ENCODE measurements at regions not wholly inside any gene's neighbourhood (a gene's known extent, or its start where the extent isn't known, plus 50 kb on each side); places are given as distances from the start of the nearest gene placed in this dataset.

DNA sequence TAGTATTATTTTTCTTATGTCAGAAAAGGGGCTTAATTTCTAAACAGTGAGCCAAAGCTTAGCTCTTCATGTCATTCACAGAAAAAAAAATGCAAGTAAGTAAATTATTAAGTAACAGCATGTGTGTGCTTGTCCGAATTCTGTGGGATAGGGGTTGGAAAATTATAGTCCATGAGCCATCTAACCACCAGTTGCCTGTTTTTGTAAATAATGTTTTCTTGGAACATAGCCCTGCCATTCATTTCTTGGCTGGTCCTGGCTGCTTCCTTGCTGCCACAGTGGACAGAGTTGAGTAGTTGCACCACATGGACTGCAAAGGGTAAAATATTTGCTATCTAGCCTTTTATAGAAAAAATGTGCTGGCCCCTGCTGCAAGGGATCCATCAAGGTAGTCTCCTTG is 513.7 kb upstream of the WWC1 start:
- intact Hi-C loops (cut with DNase I; ENCODE audit: low total_unique reads) (no loop called here), in situ Hi-C loops (cut with MboI; ENCODE audit: low pct_ligation_motif_present in 1 of 4, low pct_unique_long_range_greater_than_20kb in 1 of 4, low sequenced_read_pairs in 3 of 4) (no loop called here)
- H3K4me1 ChIP-seq: no peaks in the 10 kb centered on the region

DNA sequence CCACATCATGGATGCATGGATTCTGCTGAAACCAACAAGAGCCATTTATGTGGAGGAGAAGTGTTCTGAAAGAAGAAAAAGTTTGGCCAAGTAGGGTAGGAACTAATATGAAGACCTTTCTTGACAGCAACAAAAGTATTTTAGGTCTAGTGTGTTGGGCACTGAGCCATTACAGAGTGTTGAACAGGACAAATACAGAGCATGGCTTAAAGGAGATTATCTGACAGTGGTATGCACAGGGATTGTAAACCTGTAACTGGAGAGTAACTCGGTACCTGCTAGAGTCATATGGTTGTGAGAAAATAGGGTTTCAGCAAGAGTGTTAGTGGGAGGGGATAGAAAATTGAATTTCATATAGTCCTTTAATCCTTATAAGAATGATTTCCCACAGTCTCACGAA is 513.2 kb upstream of the WWC1 start:
- WGBS, 2 donors (ENCODE audit: low coverage in 1 of 2): 63 to 71% methylated on average over 1 to 2 of the region's 2 CpGs
- in situ Hi-C loops (cut with MboI; ENCODE audit: low pct_ligation_motif_present in 1 of 4, low pct_unique_long_range_greater_than_20kb in 1 of 4, low sequenced_read_pairs in 3 of 4): no loop called here
- no peaks in the 10 kb centered on the region for H3K36me3 ChIP-seq
- H3K27me3 ChIP-seq: no peaks in the 10 kb centered on the region
- H3K4me3 ChIP-seq: no peak overlapping the region
- TF ChIP-seq EP300 (IDR thresholded peaks at IDR 0.05; ENCODE audit: low read depth) (no peak), POLR2AphosphoS5 (IDR thresholded peaks at IDR 0.05) (no peak)
- TF ChIP-seq, protein P1, sequence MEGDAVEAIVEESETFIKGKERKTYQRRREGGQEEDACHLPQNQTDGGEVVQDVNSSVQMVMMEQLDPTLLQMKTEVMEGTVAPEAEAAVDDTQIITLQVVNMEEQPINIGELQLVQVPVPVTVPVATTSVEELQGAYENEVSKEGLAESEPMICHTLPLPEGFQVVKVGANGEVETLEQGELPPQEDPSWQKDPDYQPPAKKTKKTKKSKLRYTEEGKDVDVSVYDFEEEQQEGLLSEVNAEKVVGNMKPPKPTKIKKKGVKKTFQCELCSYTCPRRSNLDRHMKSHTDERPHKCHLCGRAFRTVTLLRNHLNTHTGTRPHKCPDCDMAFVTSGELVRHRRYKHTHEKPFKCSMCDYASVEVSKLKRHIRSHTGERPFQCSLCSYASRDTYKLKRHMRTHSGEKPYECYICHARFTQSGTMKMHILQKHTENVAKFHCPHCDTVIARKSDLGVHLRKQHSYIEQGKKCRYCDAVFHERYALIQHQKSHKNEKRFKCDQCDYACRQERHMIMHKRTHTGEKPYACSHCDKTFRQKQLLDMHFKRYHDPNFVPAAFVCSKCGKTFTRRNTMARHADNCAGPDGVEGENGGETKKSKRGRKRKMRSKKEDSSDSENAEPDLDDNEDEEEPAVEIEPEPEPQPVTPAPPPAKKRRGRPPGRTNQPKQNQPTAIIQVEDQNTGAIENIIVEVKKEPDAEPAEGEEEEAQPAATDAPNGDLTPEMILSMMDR (IDR thresholded peaks at IDR 0.05): no peak
- DNase-seq: no peak
- no peaks in the 10 kb centered on the region for H3K9me3 ChIP-seq
- intact Hi-C loops (cut with DNase I; ENCODE audit: low total_unique reads): no loop called here
- H3K27ac ChIP-seq: no peak overlapping the region
- no peaks in the 10 kb centered on the region for H3K4me1 ChIP-seq

More for the DNA sequence above, 513.7 kb upstream of the WWC1 start:
- no peaks in the 10 kb centered on the region for H3K27me3 ChIP-seq
- TF ChIP-seq EP300 (IDR thresholded peaks at IDR 0.05; ENCODE audit: low read depth): no peak
- TF ChIP-seq POLR2AphosphoS5 (IDR thresholded peaks at IDR 0.05): no peak
- TF ChIP-seq POLR2A (IDR thresholded peaks at IDR 0.05): no peak
- TF ChIP-seq, protein P1 (IDR thresholded peaks at IDR 0.05): no peak
- no peak for DNase-seq
- no peaks in the 10 kb centered on the region for H3K9me3 ChIP-seq
- no peak overlapping the region for H3K27ac ChIP-seq
- H3K36me3 ChIP-seq: no peaks in the 10 kb centered on the region
- 33 to 59% methylated on average over 1 of the region's 1 CpG for WGBS, 2 donors (ENCODE audit: low coverage in 1 of 2)
- no peak overlapping the region for H3K4me3 ChIP-seq

DNA sequence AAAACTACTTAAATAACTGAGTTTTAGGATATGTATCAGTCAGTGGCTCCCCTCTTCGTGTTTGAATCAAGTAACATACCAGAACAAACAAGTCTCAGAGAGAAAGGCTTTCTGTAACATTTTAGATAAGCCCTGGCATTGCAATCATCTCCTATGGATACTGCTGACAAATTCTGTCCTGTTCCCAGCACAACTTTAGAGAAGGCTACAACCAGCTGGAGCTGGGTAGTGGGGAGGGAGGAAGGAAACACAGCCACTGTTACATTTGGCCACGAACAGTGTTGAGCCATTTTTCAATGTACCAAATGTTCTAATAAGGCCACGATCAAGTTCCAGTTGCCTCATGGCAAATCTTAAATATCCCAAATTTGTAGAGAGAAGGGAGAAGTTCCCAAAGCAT is 511.8 kb upstream of the WWC1 start:
- Histone ChIP-seq H3K27me3 (no peaks in the 10 kb centered on the region), H3K36me3 (no peaks in the 10 kb centered on the region), H3K27ac (no peak overlapping the region), H3K4me1 (no peaks in the 10 kb centered on the region), H3K4me3 (no peak overlapping the region), H3K9me3 (no peaks in the 10 kb centered on the region)
- in situ Hi-C loops (cut with MboI; ENCODE audit: low pct_ligation_motif_present in 1 of 4, low pct_unique_long_range_greater_than_20kb in 1 of 4, low sequenced_read_pairs in 3 of 4) (no loop called here), intact Hi-C loops (cut with DNase I; ENCODE audit: low total_unique reads) (no loop called here)
- WGBS, 2 donors (ENCODE audit: low coverage in 1 of 2): 64 to 74% methylated on average over 2 to 3 of the region's 3 CpGs
- no peak for TF ChIP-seq EP300 (IDR thresholded peaks at IDR 0.05; ENCODE audit: low read depth)
- no peak for TF ChIP-seq POLR2AphosphoS5 (IDR thresholded peaks at IDR 0.05)
- TF ChIP-seq, protein P1 (IDR thresholded peaks at IDR 0.05): no peak
- TF ChIP-seq POLR2A (IDR thresholded peaks at IDR 0.05): no peak
- no peak for DNase-seq

DNA sequence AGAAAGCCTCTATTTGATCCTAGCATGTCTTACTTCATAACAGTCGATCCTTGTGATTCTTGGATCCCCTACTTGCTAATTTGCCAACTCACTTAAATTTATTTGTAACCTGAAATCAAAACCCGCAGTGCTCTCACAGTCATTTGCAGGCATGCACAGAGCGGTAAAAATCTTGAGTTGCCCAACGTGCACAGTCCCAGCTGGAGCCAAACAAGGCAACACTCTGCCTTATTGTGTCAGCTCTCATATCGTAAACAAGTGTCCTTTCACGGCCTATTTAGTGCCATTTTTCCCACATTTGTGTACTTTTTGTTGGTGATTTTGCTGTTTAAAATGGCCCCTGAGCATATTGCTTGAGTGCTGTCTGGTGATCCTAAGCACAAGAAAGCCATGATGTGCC is 511.3 kb upstream of the WWC1 start:
- intact Hi-C loops (cut with DNase I; ENCODE audit: low total_unique reads) (no loop called here), in situ Hi-C loops (cut with MboI; ENCODE audit: low pct_ligation_motif_present in 1 of 4, low pct_unique_long_range_greater_than_20kb in 1 of 4, low sequenced_read_pairs in 3 of 4) (no loop called here)
- 64 to 79% methylated on average over 6 of the region's 6 CpGs for WGBS, 2 donors (ENCODE audit: low coverage in 1 of 2)
- Histone ChIP-seq H3K9me3 (no peaks in the 10 kb centered on the region), H3K4me3 (no peak overlapping the region), H3K36me3 (no peaks in the 10 kb centered on the region), H3K4me1 (no peaks in the 10 kb centered on the region), H3K27me3 (no peaks in the 10 kb centered on the region), H3K27ac (no peak overlapping the region)
- no peak for DNase-seq
- TF ChIP-seq, protein P1 (IDR thresholded peaks at IDR 0.05): no peak
- TF ChIP-seq POLR2AphosphoS5 (IDR thresholded peaks at IDR 0.05) (no peak), POLR2A (IDR thresholded peaks at IDR 0.05) (no peak), EP300 (IDR thresholded peaks at IDR 0.05; ENCODE audit: low read depth) (no peak)

Data from transverse colon (tissue), 4 donors.